Uterus (tissue), 2 donors: ENCODE measurements at regions not wholly inside any gene's neighbourhood (a gene's known extent, or its start where the extent isn't known, plus 50 kb on each side); places are given as distances from the start of the nearest gene placed in this dataset.

Source experiments
- CTCF ChIP-seq, 4 experiments: fragments of 200-600 bp in 2 of 4; fragments of 450-650 bp in 2 of 4; sonication (generic) in 2 of 4; IDR thresholded peaks; one replicate each; pipeline ENCODE4 v1.5.1; 2016 to 2019; ENCODE audit warnings: antibody characterized with exemption in 4 of 4, mild to moderate bottlenecking in 2 of 4, moderate library complexity in 1 of 4
- POLR2A ChIP-seq, 2 donors: fragments of 450-650 bp; IDR thresholded peaks; one replicate each; pipeline ENCODE4 v1.6.1; 2016; ENCODE audit warnings: antibody characterized with exemption in 2 of 2, mild to moderate bottlenecking in 1 of 2, moderate library complexity in 1 of 2

GRCh38 chr2:45194596-45194995 is 185.3 kb upstream of the SIX2 start:
- TF ChIP-seq POLR2A (IDR thresholded peaks at IDR 0.05) (no peak), CTCF (IDR thresholded peaks at IDR 0.05) (no peak)
